H1 (cell line): ENCODE measurements at regions not wholly inside any gene's neighbourhood (a gene's known extent, or its start where the extent isn't known, plus 50 kb on each side); places are given as distances from the start of the nearest gene placed in this dataset.

ENCODE experiments used
- EP300 ChIP-seq, 2 experiments: IDR thresholded peaks; 1 replicate in 1 of 2; 2 replicates in 1 of 2; pipeline ENCODE4 v1.6.1; 2011 to 2012; ENCODE audit warnings: low read depth in 2 of 2, low read length in 2 of 2, mild to moderate bottlenecking in 2 of 2, borderline replicate concordance in 1 of 2, inconsistent platforms in 1 of 2, moderate library complexity in 1 of 2
- JUN ChIP-seq: IDR thresholded peaks from 2 replicates; pipeline ENCODE4 v1.6.1; 2011; ENCODE audit warnings: low read depth, mild to moderate bottlenecking, improper control_type of control experiment, low read length
- POLR2A ChIP-seq, 2 experiments: IDR thresholded peaks; 1 replicate in 1 of 2; 2 replicates in 1 of 2; pipeline ENCODE4 v1.6.1; 2011; ENCODE audit warnings: low read depth in 2 of 2, low read length in 2 of 2, mild to moderate bottlenecking in 2 of 2; ENCODE audit errors: control extremely low read depth in 1 of 2
- POLR2AphosphoS5 ChIP-seq: IDR thresholded peaks from 2 replicates; pipeline ENCODE4 v1.6.1; 2011; ENCODE audit warnings: low read depth, low read length
- RAD21 ChIP-seq, 2 experiments: IDR thresholded peaks in 1 of 2; conservative IDR thresholded peaks in 1 of 2; 2 replicates each; pipeline ENCODE4 v1.6.1; 2011; ENCODE audit warnings: low read depth in 2 of 2, low read length in 2 of 2, improper control_type of control experiment in 1 of 2, inconsistent platforms in 1 of 2, mild to moderate bottlenecking in 1 of 2, moderate library complexity in 1 of 2
- RXRA ChIP-seq: IDR thresholded peaks from 2 replicates; pipeline ENCODE4 v1.6.1; 2011; ENCODE audit warnings: low read depth, mild to moderate bottlenecking, low read length, moderate library complexity; ENCODE audit not compliant: insufficient read depth
- SP2 ChIP-seq: IDR thresholded peaks from 2 replicates; pipeline ENCODE4 v1.6.1; 2012; ENCODE audit warnings: mild to moderate bottlenecking, low read length, inconsistent platforms
- TAF7 ChIP-seq: optimal IDR thresholded peaks from 2 replicates; pipeline ENCODE3; 2011; ENCODE audit warnings: low read depth, mild to moderate bottlenecking, inconsistent platforms, low read length, moderate library complexity, borderline replicate concordance
- TBP ChIP-seq: IDR thresholded peaks from 2 replicates; pipeline ENCODE4 v1.6.1; 2011; ENCODE audit warnings: low read depth, low read length, improper control_type of control experiment
- TF ChIP-seq, protein P1 (sequence below), 3 experiments: IDR thresholded peaks; 1 replicate in 2 of 3; 2 replicates in 1 of 3; pipeline versions ENCODE4 v1.5.1 to v1.6.1; 2011; ENCODE audit warnings: low read length in 3 of 3, mild to moderate bottlenecking in 3 of 3, inconsistent platforms in 2 of 3, low read depth in 1 of 3, moderate library complexity in 1 of 3; ENCODE audit not compliant: insufficient read depth in 1 of 3; ENCODE audit errors: control extremely low read depth in 1 of 3

- TF ChIP-seq, protein P1, sequence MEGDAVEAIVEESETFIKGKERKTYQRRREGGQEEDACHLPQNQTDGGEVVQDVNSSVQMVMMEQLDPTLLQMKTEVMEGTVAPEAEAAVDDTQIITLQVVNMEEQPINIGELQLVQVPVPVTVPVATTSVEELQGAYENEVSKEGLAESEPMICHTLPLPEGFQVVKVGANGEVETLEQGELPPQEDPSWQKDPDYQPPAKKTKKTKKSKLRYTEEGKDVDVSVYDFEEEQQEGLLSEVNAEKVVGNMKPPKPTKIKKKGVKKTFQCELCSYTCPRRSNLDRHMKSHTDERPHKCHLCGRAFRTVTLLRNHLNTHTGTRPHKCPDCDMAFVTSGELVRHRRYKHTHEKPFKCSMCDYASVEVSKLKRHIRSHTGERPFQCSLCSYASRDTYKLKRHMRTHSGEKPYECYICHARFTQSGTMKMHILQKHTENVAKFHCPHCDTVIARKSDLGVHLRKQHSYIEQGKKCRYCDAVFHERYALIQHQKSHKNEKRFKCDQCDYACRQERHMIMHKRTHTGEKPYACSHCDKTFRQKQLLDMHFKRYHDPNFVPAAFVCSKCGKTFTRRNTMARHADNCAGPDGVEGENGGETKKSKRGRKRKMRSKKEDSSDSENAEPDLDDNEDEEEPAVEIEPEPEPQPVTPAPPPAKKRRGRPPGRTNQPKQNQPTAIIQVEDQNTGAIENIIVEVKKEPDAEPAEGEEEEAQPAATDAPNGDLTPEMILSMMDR (IDR thresholded peaks at IDR 0.05; ENCODE audit: control extremely low read depth in 1 of 3, insufficient read depth in 1 of 3, low read depth in 1 of 3, low read length in 3 of 3), result no peak
- no peak for TF ChIP-seq POLR2AphosphoS5
- no peak for TF ChIP-seq TBP
- no peak for TF ChIP-seq TAF7
- no peak for TF ChIP-seq EP300 (IDR thresholded peaks at IDR 0.05; ENCODE audit: borderline replicate concordance in 1 of 2, low read depth in 2 of 2, low read length in 2 of 2)
- no peak for TF ChIP-seq JUN
- no peak for TF ChIP-seq RXRA
- no peak for TF ChIP-seq SP2
- no peak for TF ChIP-seq RAD21 (IDR thresholded peaks at IDR 0.05 in 1 of 2, conservative IDR thresholded peaks at IDR 0.05 in 1 of 2; ENCODE audit: low read depth in 2 of 2, low read length in 2 of 2)
- TF ChIP-seq POLR2A (IDR thresholded peaks at IDR 0.05; ENCODE audit: control extremely low read depth in 1 of 2, low read depth in 2 of 2, low read length in 2 of 2), result no peak
Measured at GRCh38 chr5:77568082-77568481, 70.4 kb downstream of the OTP start.
